ENCODE measurements at regions not wholly inside any gene's neighbourhood (a gene's known extent, or its start where the extent isn't known, plus 50 kb on each side); places are given as distances from the start of the nearest gene placed in this dataset.
A peak's percentile ranks its signal among the peaks of the same experiment; 100 is the strongest.

GRCh38 chr6:34615574-34616226 lies 59.6 kb upstream of the SPDEF start:
- Histone ChIP-seq H3K27me3 (ENCODE audit: control insufficient read depth in 2 of 2, insufficient read depth in 2 of 2, low read length in 2 of 2) (no peaks in the 10 kb centered on the region), H3K27ac (ENCODE audit: low read depth, low read length) (no peak overlapping the region), H3K4me3 (ENCODE audit: low read length) (no peak overlapping the region), H3K4me1 (ENCODE audit: control insufficient read depth in 2 of 2, insufficient read depth in 2 of 2, low read length in 2 of 2) (no peaks in the 10 kb centered on the region), H3K36me3 (ENCODE audit: control insufficient read depth in 2 of 3, insufficient read depth in 3 of 3, low read length in 3 of 3) (peaks cover 0 to 11% (median 0%) of the 10 kb centered on the region in 3 experiments), H3K9me3 (ENCODE audit: control insufficient read depth in 2 of 3, low read length in 3 of 3) (no peaks in the 10 kb centered on the region)
- DNase-seq, result no peak
- Mint-ChIP-seq H3K4me3 (no peak overlapping the region), H3K27ac (peak overlapping the region in 5 of 9 donors; percentile 0 to 74 (median 33)), H3K4me1 (peaks cover 0 to 28% (median 21%) of the 10 kb centered on the region in 7 donors), H3K27me3 (no peaks in the 10 kb centered on the region), H3K36me3 (peaks cover 0 to 4% (median 0%) of the 10 kb centered on the region in 5 donors), H3K9me3 (no peaks in the 10 kb centered on the region)
- ChIA-PET CTCF (interaction anchor here (0.9 kb wide), 1 partner anchor 419 kb away, joined by 3 read pairs; no protein-coding TSS in a partner anchor), POLR2A (no interaction called here)
- intact Hi-C loops (cut with micrococcal nuclease), result no loop called here
- no peak for ATAC-seq

GRCh38 chr6:34610819-34611477 lies 54.8 kb upstream of the SPDEF start:
- no peaks in the 10 kb centered on the region for H3K27me3 Mint-ChIP-seq
- Histone ChIP-seq H3K27me3 (ENCODE audit: control insufficient read depth in 2 of 2, insufficient read depth in 2 of 2, low read length in 2 of 2) (no peaks in the 10 kb centered on the region), H3K4me3 (ENCODE audit: low read length) (no peak overlapping the region), H3K9me3 (ENCODE audit: control insufficient read depth in 2 of 3, low read length in 3 of 3) (no peaks in the 10 kb centered on the region), H3K36me3 (ENCODE audit: control insufficient read depth in 2 of 3, insufficient read depth in 3 of 3, low read length in 3 of 3) (peaks cover 0 to 9% (median 4%) of the 10 kb centered on the region in 3 experiments), H3K4me1 (ENCODE audit: control insufficient read depth in 2 of 2, insufficient read depth in 2 of 2, low read length in 2 of 2) (no peaks in the 10 kb centered on the region), H3K27ac (ENCODE audit: low read depth, low read length) (no peak overlapping the region)
- peaks cover 0 to 14% (median 3%) of the 10 kb centered on the region in 5 donors for H3K36me3 Mint-ChIP-seq
- peaks cover 2 to 17% (median 13%) of the 10 kb centered on the region in 7 donors for H3K4me1 Mint-ChIP-seq
- ChIA-PET CTCF (interaction anchor here (0.8 to 5.2 kb wide), 5 partner anchors 9 to 362 kb away, joined by 3 to 91 read pairs (median 5); partner anchors contain the start of gene SMIM29), POLR2A (interaction anchor here (0.6 kb wide), 1 partner anchor 194 kb away, joined by 3 read pairs; no protein-coding TSS in a partner anchor)
- no peak for DNase-seq
- peak overlapping the region in 1 of 9 donors; percentile 63 for H3K27ac Mint-ChIP-seq
- ATAC-seq, result no peak
- no peak overlapping the region for H3K4me3 Mint-ChIP-seq
- no peaks in the 10 kb centered on the region for H3K9me3 Mint-ChIP-seq
- intact Hi-C loops (cut with micrococcal nuclease), result no loop called here

GRCh38 chr6:34608321-34609091 lies 52.4 kb upstream of the SPDEF start:
- CTCF ChIA-PET, result interaction anchor here (0.6 to 5.2 kb wide), 19 partner anchors 8 to 1477 kb away, joined by 3 to 91 read pairs (median 5); partner anchors contain the start of genes RPS10 and SMIM29
- H3K27ac Mint-ChIP-seq, result no peak overlapping the region

GRCh38 chr6:34606477-34607265 lies 50.5 kb upstream of the SPDEF start:
- Histone ChIP-seq H3K27ac (ENCODE audit: low read depth, low read length) (no peak overlapping the region), H3K4me3 (ENCODE audit: low read length) (no peak overlapping the region), H3K27me3 (ENCODE audit: control insufficient read depth in 2 of 2, insufficient read depth in 2 of 2, low read length in 2 of 2) (no peaks in the 10 kb centered on the region), H3K36me3 (ENCODE audit: control insufficient read depth in 2 of 3, insufficient read depth in 3 of 3, low read length in 3 of 3) (peaks cover 0 to 16% (median 9%) of the 10 kb centered on the region in 3 experiments), H3K9me3 (ENCODE audit: control insufficient read depth in 2 of 3, low read length in 3 of 3) (no peaks in the 10 kb centered on the region), H3K4me1 (ENCODE audit: control insufficient read depth in 2 of 2, insufficient read depth in 2 of 2, low read length in 2 of 2) (no peaks in the 10 kb centered on the region)
- H3K36me3 Mint-ChIP-seq, result peaks cover 4 to 31% (median 7%) of the 10 kb centered on the region in 5 donors
- no peaks in the 10 kb centered on the region for H3K9me3 Mint-ChIP-seq
- peaks cover 8 to 22% (median 13%) of the 10 kb centered on the region in 7 donors for H3K4me1 Mint-ChIP-seq
- no peak overlapping the region for H3K27ac Mint-ChIP-seq
- no peaks in the 10 kb centered on the region for H3K27me3 Mint-ChIP-seq
- ChIA-PET POLR2A (no interaction called here), CTCF (interaction anchor here (0.9 to 5.2 kb wide), 2 partner anchors 148 to 552 kb away, joined by 3 to 91 read pairs; no protein-coding TSS in a partner anchor)
- no peak overlapping the region for H3K4me3 Mint-ChIP-seq
- intact Hi-C loops (cut with micrococcal nuclease), result no loop called here
- ATAC-seq (no peak), DNase-seq (no peak)

More at GRCh38 chr6:34608321-34609091, 52.4 kb upstream of the SPDEF start:
- Histone ChIP-seq H3K36me3 (ENCODE audit: control insufficient read depth in 2 of 3, insufficient read depth in 3 of 3, low read length in 3 of 3) (peaks cover 0 to 14% (median 9%) of the 10 kb centered on the region in 3 experiments), H3K4me1 (ENCODE audit: control insufficient read depth in 2 of 2, insufficient read depth in 2 of 2, low read length in 2 of 2) (no peaks in the 10 kb centered on the region), H3K9me3 (ENCODE audit: control insufficient read depth in 2 of 3, low read length in 3 of 3) (no peaks in the 10 kb centered on the region), H3K27me3 (ENCODE audit: control insufficient read depth in 2 of 2, insufficient read depth in 2 of 2, low read length in 2 of 2) (no peaks in the 10 kb centered on the region), H3K27ac (ENCODE audit: low read depth, low read length) (no peak overlapping the region), H3K4me3 (ENCODE audit: low read length) (no peak overlapping the region)
- intact Hi-C loops (cut with micrococcal nuclease), result loop anchor here (1.0 kb wide), 6 partner anchors 81 to 444 kb away; partner anchors contain the start of genes SMIM29 (in 2 of the 2) and SNRPC (in 1 of the 2)
- ATAC-seq, result no peak
- no peak overlapping the region for H3K4me3 Mint-ChIP-seq
- POLR2A ChIA-PET, result interaction anchor here (0.6 to 2.8 kb wide), 6 partner anchors 63 to 445 kb away, joined by 3 to 9 read pairs (median 5); partner anchors contain the start of gene SMIM29
- no peak for DNase-seq
- no peaks in the 10 kb centered on the region for H3K9me3 Mint-ChIP-seq
- H3K4me1 Mint-ChIP-seq, result peaks cover 6 to 17% (median 10%) of the 10 kb centered on the region in 7 donors
- H3K27me3 Mint-ChIP-seq, result no peaks in the 10 kb centered on the region
- H3K36me3 Mint-ChIP-seq, result peaks cover 4 to 23% (median 7%) of the 10 kb centered on the region in 5 donors
